GM18867 (cell line): ENCODE measurements at regions not wholly inside any gene's neighbourhood (a gene's known extent, or its start where the extent isn't known, plus 50 kb on each side); places are given as distances from the start of the nearest gene placed in this dataset.
A peak's percentile ranks its signal among the peaks of the same experiment; 100 is the strongest.
"Not testable (repeated sequence)": the region's sequence is repeated elsewhere in the genome, so short reads cannot be mapped to it uniquely, and the experiment has no call there.

ENCODE experiments used
- ATAC-seq: cut with Tn5 transposase; IDR thresholded peaks from one replicate; pipeline ENCODE4 v1.9.1; 2021; ENCODE audit warnings: mild to moderate bottlenecking, moderate library complexity; ENCODE audit not compliant: unreplicated experiment

- not testable (repeated sequence) for ATAC-seq
Measured at GRCh38 chr5:109283086-109283485, 126.7 kb downstream of the PJA2 start.

- no peak for ATAC-seq
Measured at GRCh38 chr5:109281136-109281690, 128.6 kb downstream of the PJA2 start.

GRCh38 chr5:109278141-109278540, 131.6 kb downstream of the PJA2 start:
- no peak for ATAC-seq

GRCh38 chr5:109275919-109276318, 133.9 kb downstream of the PJA2 start:
- ATAC-seq = no peak

GRCh38 chr5:109273594-109273993, 136.2 kb downstream of the PJA2 start:
- ATAC-seq = no peak

GRCh38 chr5:109267283-109267682, 142.5 kb downstream of the PJA2 start:
- no peak for ATAC-seq

- ATAC-seq = no peak
Measured at GRCh38 chr5:109258755-109259154, 151.0 kb downstream of the PJA2 start.

- ATAC-seq = no peak
Measured at GRCh38 chr5:109256486-109256885, 153.3 kb downstream of the PJA2 start.

- no peak for ATAC-seq
Measured at GRCh38 chr5:109254511-109254910, 155.3 kb downstream of the PJA2 start.

- no peak for ATAC-seq
Measured at GRCh38 chr5:109253262-109253661, 156.5 kb downstream of the PJA2 start.

GRCh38 chr5:109252731-109253130, 157.0 kb downstream of the PJA2 start:
- no peak for ATAC-seq

- ATAC-seq = no peak
Measured at GRCh38 chr5:109250533-109251329, 159.0 kb downstream of the PJA2 start.

GRCh38 chr5:109250080-109250479, 159.7 kb downstream of the PJA2 start:
- no peak for ATAC-seq

GRCh38 chr5:109249126-109249525, 160.6 kb downstream of the PJA2 start:
- ATAC-seq = no peak

GRCh38 chr5:109247986-109248385, 161.8 kb downstream of the PJA2 start:
- peak; percentile 72 for ATAC-seq

- no peak for ATAC-seq
Measured at GRCh38 chr5:109246841-109247592, 162.8 kb downstream of the PJA2 start.
